GM12878 (cell line): ENCODE measurements at regions not wholly inside any gene's neighbourhood (a gene's known extent, or its start where the extent isn't known, plus 50 kb on each side); places are given as distances from the start of the nearest gene placed in this dataset.

Experiments
- ATAC-seq: fragments of 200-7000 bp; cut with Tn5 transposase; 3 replicates; pipeline ENCODE4 v1.9.1; 2020; ENCODE audit warnings: mild to moderate bottlenecking, moderate library complexity
- BruUV-seq: library from RNA; stranded (reverse); fragments of 400-500 nt; replicated peaks from 2 replicates; lab custom pipeline; 2021; lab: Mats Ljungman, UMichigan
- CTCF ChIA-PET: fragments of 300-600 bp; sonication (Branson Sonifier 250); formaldehyde crosslinking; extraction: SDS; loops from one replicate; lab custom pipeline; 2021; ENCODE audit warnings: inconsistent platforms; lab: Yijun Ruan, JAX
- POLR2A ChIA-PET: fragments of 350-600 bp; formaldehyde crosslinking; extraction: SDS; loops from one replicate; lab custom pipeline; 2021; ENCODE audit warnings: inconsistent platforms; lab: Charles Lee
- RAD21 ChIA-PET: fragments of 300-600 bp; sonication (Branson Sonifier 250); formaldehyde crosslinking; loops from one replicate; lab custom pipeline; 2023; ENCODE audit warnings: antibody characterized with exemption; ENCODE audit not compliant: unreplicated experiment; lab: Charles Lee
- SMC1A ChIA-PET: fragments of 300-600 bp; sonication (Branson Sonifier 250); formaldehyde crosslinking; loops from one replicate; lab custom pipeline; 2023; ENCODE audit not compliant: unreplicated experiment, uncharacterized antibody; lab: Charles Lee
- DNase-seq: peaks from one replicate; pipeline ENCODE4 v3.0.0-alpha.2; 2011; ENCODE audit warnings: low read depth, low spot score
- FAIRE-seq: peaks from 3 replicates; lab custom pipeline; 2011; peaks lifted over from hg19 to GRCh38; lab: Jason Lieb, UNC
- H2AFZ ChIP-seq: 2 replicates; pipeline ENCODE4 v1.6.0; 2011; ENCODE audit warnings: low read depth, low read length, control low read depth; ENCODE audit not compliant: control insufficient read depth
- H3K27ac ChIP-seq: 2 replicates; pipeline ENCODE4 v1.5.1; 2011; ENCODE audit warnings: control low read depth; ENCODE audit not compliant: control insufficient read depth, insufficient read depth
- H3K27me3 ChIP-seq, 2 experiments: replicated peaks in 1 of 2; 2 replicates each; pipeline versions ENCODE4 v1.6.0 to v1.6.1; 2011; ENCODE audit warnings: low read length in 1 of 2; ENCODE audit not compliant: control insufficient read depth in 2 of 2, insufficient read depth in 2 of 2
- H3K36me3 ChIP-seq, 2 experiments: 2 replicates each; pipeline ENCODE4 v1.5.1; 2011; ENCODE audit warnings: low read length in 1 of 2; ENCODE audit not compliant: control insufficient read depth in 2 of 2, insufficient read depth in 2 of 2
- H3K4me1 ChIP-seq: 2 replicates; pipeline ENCODE4 v1.6.1; 2011; ENCODE audit warnings: mild to moderate bottlenecking, low read length, moderate library complexity, mixed read lengths; ENCODE audit not compliant: control insufficient read depth, insufficient read depth
- H3K4me2 ChIP-seq: 2 replicates; pipeline ENCODE4 v1.6.0; 2011; ENCODE audit warnings: control low read depth; ENCODE audit not compliant: control insufficient read depth, insufficient read depth
- H3K4me3 ChIP-seq: fragments of 200-600 bp; sonication (generic); 2 replicates; pipeline ENCODE4 v1.5.1; 2016
- H3K79me2 ChIP-seq: 2 replicates; pipeline ENCODE4 v1.6.0; 2011; ENCODE audit warnings: low read length; ENCODE audit not compliant: control insufficient read depth, insufficient read depth
- H3K9ac ChIP-seq: 2 replicates; pipeline ENCODE4 v1.8.0; 2011; ENCODE audit warnings: low read length, control low read depth, mixed read lengths; ENCODE audit not compliant: control insufficient read depth, insufficient read depth
- H3K9me3 ChIP-seq: replicated peaks from 3 replicates; pipeline ENCODE4 v1.5.1; 2011; ENCODE audit warnings: mild to moderate bottlenecking, low read length; ENCODE audit not compliant: control insufficient read depth, insufficient read depth
- H4K20me1 ChIP-seq: 2 replicates; pipeline ENCODE4 v1.6.0; 2011; ENCODE audit not compliant: control insufficient read depth, insufficient read depth
- BMI1 ChIP-seq: fragments of 450-650 bp; IDR thresholded peaks from 2 replicates; pipeline ENCODE4 v1.6.1; 2016; ENCODE audit warnings: mild to moderate bottlenecking, moderate library complexity, borderline replicate concordance
- BRCA1 ChIP-seq: IDR thresholded peaks from 2 replicates; pipeline ENCODE4 v1.6.1; 2011; ENCODE audit warnings: low read depth, low read length, improper control_type of control experiment
- EGR1 ChIP-seq, 2 experiments: IDR thresholded peaks; 1 replicate in 1 of 2; 2 replicates in 1 of 2; pipeline ENCODE4 v1.6.1; 2011 to 2012; ENCODE audit warnings: low read depth in 2 of 2, low read length in 2 of 2, borderline replicate concordance in 1 of 2, mild to moderate bottlenecking in 1 of 2, moderate library complexity in 1 of 2
- ESRRA ChIP-seq: IDR thresholded peaks from 2 replicates; pipeline ENCODE4 v1.6.1; 2012; ENCODE audit warnings: mild to moderate bottlenecking, low read length, improper control_type of control experiment
- HCFC1 ChIP-seq: fragments of 150-350 bp; IDR thresholded peaks from 2 replicates; pipeline ENCODE4 v1.6.1; 2014; ENCODE audit warnings: low read length
- MTA3 ChIP-seq: IDR thresholded peaks from 2 replicates; pipeline ENCODE4 v1.6.1; 2012; ENCODE audit warnings: low read length, inconsistent platforms, borderline replicate concordance
- NBN ChIP-seq: fragments of 450-650 bp; IDR thresholded peaks from 2 replicates; pipeline ENCODE4 v1.6.1; 2016
- SP1 ChIP-seq: IDR thresholded peaks from one replicate; pipeline ENCODE4 v1.6.1; 2011; ENCODE audit warnings: low read depth, low read length
- TBL1XR1 ChIP-seq: IDR thresholded peaks from 2 replicates; pipeline ENCODE4 v1.6.1; 2012; ENCODE audit warnings: low read depth, low read length, improper control_type of control experiment
- TCF7 ChIP-seq: IDR thresholded peaks from 2 replicates; pipeline ENCODE4 v1.6.1; 2014; ENCODE audit warnings: antibody characterized with exemption, borderline replicate concordance
- WGBS: methylation state at CpG from one replicate; pipeline ENCODE4 v1.1.6; 2016; ENCODE audit warnings: low lambda C conversion rate; ENCODE audit not compliant: insufficient replicate concordance, insufficient coverage; ENCODE audit errors: missing lambda C conversion rate; 5-methylcytosine and 5-hydroxymethylcytosine counted together
- in situ Hi-C: fragments of 300-500 bp; cut with MboI; formaldehyde crosslinking; loops from 9 replicates; pipeline ENCODE4 v1.14.3; 2018; ENCODE audit warnings: mixed read lengths
- intact Hi-C: fragments of 100-400 bp; cut with micrococcal nuclease; formaldehyde crosslinking; loops from one replicate; pipeline ENCODE4 v1.14.2; 2022; ENCODE audit not compliant: unreplicated experiment
- TF ChIP-seq, protein P1 (sequence below): IDR thresholded peaks from 2 replicates; pipeline ENCODE4 v1.6.1; 2012; ENCODE audit warnings: low read depth, low read length, improper control_type of control experiment

DNA sequence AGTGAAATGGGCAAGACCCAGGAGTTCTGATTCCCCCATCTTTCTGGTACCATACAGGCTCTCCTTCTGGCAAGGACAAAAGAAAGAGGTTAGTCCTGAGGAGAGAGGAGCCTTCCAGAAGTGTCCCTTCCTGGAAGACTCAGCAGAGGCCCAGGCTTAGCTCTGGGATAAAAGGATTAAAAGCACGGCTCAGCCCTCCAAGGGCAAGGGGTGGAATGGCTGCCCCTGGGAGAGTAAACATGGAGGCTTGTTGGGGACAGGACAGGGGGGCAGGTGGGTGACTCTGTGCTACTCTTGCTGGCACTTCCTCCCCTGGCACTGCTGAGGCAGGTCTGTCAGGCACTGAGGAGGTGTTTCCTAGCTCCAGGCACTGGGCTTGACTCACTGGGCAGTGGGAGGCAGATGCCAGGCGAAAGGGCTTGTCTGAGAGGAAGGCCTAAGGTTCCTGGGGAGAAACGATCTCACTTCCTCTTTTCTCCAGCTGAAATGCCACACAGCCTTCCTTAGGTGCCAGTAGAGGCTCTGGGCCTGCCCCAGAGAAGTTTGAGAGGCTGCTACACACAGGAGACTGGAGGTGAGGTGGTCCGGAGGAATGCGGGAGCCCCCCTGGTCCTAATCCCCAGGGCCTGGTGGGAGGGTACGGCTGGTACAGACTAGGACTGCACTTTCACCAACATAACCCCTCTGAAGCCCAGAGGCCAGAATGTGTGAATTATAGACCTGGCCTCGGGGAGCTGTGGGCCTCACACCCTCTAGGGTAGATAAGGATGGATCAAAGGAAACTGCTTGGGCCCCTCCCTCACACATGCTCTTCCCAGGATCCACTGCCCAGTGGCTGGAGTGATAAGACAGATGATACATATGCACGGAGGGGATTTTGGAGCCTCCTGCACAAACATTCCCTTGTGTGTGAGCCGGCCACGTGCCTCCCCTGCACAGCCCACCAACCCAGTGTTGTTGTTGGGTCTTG, 63.2 kb upstream of the PODXL start (continued):
- TF ChIP-seq BRCA1: no peak
- TF ChIP-seq TBL1XR1: no peak
- TF ChIP-seq ESRRA: no peak
- no peak for TF ChIP-seq MTA3
- TF ChIP-seq, protein P1, sequence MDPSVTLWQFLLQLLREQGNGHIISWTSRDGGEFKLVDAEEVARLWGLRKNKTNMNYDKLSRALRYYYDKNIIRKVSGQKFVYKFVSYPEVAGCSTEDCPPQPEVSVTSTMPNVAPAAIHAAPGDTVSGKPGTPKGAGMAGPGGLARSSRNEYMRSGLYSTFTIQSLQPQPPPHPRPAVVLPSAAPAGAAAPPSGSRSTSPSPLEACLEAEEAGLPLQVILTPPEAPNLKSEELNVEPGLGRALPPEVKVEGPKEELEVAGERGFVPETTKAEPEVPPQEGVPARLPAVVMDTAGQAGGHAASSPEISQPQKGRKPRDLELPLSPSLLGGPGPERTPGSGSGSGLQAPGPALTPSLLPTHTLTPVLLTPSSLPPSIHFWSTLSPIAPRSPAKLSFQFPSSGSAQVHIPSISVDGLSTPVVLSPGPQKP: no peak

DNA sequence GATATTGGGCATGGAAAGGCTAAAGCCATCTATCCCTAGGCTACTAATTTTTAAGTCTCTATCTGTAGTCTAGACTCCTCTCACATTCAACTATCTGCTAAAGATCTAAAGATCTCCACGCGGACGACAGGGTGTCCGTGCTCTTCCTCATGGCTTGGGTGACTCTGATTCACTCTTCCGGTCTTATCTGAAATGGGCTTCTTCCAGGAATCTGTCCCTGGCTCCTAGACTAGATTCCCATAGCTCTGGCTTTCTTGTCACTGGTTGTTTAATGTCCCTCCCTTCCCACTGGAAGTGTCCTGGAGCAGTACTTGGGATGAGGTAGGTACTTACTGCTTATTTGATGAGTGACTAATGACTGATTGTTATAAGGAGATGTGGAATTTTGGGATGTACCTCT, 62.0 kb upstream of the PODXL start:
- intact Hi-C loops (no loop called here), in situ Hi-C loops (no loop called here)
- Histone ChIP-seq H3K36me3 (no peaks in the 10 kb centered on the region), H3K9me3 (no peaks in the 10 kb centered on the region), H3K4me3 (no peak overlapping the region), H3K27me3 (no peaks in the 10 kb centered on the region), H3K27ac (no peak overlapping the region), H3K79me2 (no peaks in the 10 kb centered on the region), H4K20me1 (no peaks in the 10 kb centered on the region), H3K4me1 (no peaks in the 10 kb centered on the region; the same call in 1 of the 2 replicates), H2AFZ (no peak overlapping the region)
- FAIRE-seq: no peak
- CTCF ChIA-PET: no interaction called here
- no TSS peak for BruUV-seq
- TF ChIP-seq EGR1 (IDR thresholded peaks at IDR 0.05; ENCODE audit: borderline replicate concordance in 1 of 2, low read depth in 2 of 2, low read length in 2 of 2) (no peak), SP1 (no peak), HCFC1 (no peak), TCF7 (no peak), BMI1 (no peak), NBN (no peak)
- TF ChIP-seq, all 136 proteins: peak for 0
- no peak overlapping the region for H3K9ac ChIP-seq
- ChIA-PET POLR2A (no interaction called here), SMC1A (no interaction called here), RAD21 (no interaction called here)
- no peak overlapping the region for H3K4me2 ChIP-seq
- WGBS: 63% methylated on average over 5 of the region's 5 CpGs
- no peak for DNase-seq
- no peak for ATAC-seq
